Left lung (tissue), 4 donors: ENCODE measurements at regions not wholly inside any gene's neighbourhood (a gene's known extent, or its start where the extent isn't known, plus 50 kb on each side); places are given as distances from the start of the nearest gene placed in this dataset.

Experiments
- ATAC-seq: fragments of 200-7000 bp; cut with Tn5 transposase; one replicate; pipeline ENCODE4 v1.9.1; 2020; ENCODE audit warnings: moderate library complexity
- DNase-seq, 4 donors: peaks; one replicate each; pipeline ENCODE4 v3.0.0-alpha.2; 2013 to 2020
- H3K27ac ChIP-seq, 2 donors: fragments of 200-600 bp; sonication (generic) in 1 of 2; one replicate each; pipeline versions ENCODE4 v1.5.0 to v1.8.0; 2020 to 2021
- H3K27me3 ChIP-seq, 2 donors: fragments of 200-600 bp; sonication (generic) in 1 of 2; one replicate each; pipeline versions ENCODE4 v1.5.0 to v1.8.0; 2020 to 2021
- H3K36me3 ChIP-seq, 2 donors: fragments of 200-600 bp; sonication (generic) in 1 of 2; one replicate each; pipeline versions ENCODE4 v1.5.0 to v1.8.0; 2020 to 2021
- H3K4me1 ChIP-seq, 2 donors: fragments of 200-600 bp; one replicate each; pipeline ENCODE4 v1.8.0; 2021
- H3K4me3 ChIP-seq, 2 donors: fragments of 200-600 bp; sonication (generic) in 1 of 2; one replicate each; pipeline versions ENCODE4 v1.5.0 to v1.8.0; 2020 to 2021; ENCODE audit warnings: mild to moderate bottlenecking in 1 of 2
- H3K9me3 ChIP-seq, 2 donors: fragments of 200-600 bp; sonication (generic) in 1 of 2; one replicate each; pipeline versions ENCODE4 v1.5.0 to v1.8.0; 2020 to 2021
- intact Hi-C, 2 donors: fragments of 100-400 bp; cut with DNase I; formaldehyde crosslinking; loops; one replicate each; pipeline versions ENCODE4 v1.11.2 to v1.14.2; 2022
- TF ChIP-seq, protein P1 (sequence below), 2 donors: fragments of 200-600 bp; sonication (generic) in 1 of 2; IDR thresholded peaks; one replicate each; pipeline versions ENCODE4 v1.5.0 to v1.8.0; 2021; ENCODE audit warnings: antibody characterized with exemption in 2 of 2
- donor health status: DM: no; HTN: yes; CAD: no.
- donor health status: DM: no; HTN: no; CAD: no.

DNA sequence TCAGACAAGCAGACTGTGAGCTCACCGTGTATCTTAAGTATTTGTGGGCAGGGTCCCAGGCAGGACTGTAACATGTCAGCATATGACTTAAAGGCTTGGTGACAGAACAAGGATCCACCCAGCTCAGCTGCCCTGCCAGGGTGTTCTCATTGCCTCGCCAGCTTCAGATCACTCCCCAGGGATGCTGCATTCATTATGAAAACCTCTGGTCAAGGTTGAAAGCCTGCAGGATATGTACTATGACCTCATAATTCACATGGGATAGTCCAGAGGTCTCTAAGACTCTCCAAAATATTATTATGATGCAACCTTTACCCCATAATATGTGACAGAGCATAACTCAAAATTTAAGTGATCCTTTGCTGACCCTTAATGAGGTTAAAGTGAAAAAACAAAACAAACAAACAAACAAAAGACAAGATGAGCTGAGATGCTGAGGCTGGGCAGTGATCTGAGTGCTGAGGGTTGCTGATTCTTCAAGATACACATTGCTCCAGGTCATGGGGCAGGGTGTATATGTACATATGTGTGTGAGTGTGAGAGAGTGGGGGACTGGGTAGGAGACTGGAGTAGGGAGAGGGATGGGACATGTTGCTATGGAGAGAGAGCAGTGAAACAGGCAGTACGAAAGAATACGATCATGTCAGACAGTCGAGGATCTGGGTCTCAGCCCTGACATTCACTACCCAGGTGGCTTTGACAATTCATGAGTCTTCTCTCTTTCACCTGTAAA lies 98.8 kb upstream of the DUSP10 start:
- H3K27ac ChIP-seq: no peak overlapping the region
- intact Hi-C loops: no loop called here

DNA sequence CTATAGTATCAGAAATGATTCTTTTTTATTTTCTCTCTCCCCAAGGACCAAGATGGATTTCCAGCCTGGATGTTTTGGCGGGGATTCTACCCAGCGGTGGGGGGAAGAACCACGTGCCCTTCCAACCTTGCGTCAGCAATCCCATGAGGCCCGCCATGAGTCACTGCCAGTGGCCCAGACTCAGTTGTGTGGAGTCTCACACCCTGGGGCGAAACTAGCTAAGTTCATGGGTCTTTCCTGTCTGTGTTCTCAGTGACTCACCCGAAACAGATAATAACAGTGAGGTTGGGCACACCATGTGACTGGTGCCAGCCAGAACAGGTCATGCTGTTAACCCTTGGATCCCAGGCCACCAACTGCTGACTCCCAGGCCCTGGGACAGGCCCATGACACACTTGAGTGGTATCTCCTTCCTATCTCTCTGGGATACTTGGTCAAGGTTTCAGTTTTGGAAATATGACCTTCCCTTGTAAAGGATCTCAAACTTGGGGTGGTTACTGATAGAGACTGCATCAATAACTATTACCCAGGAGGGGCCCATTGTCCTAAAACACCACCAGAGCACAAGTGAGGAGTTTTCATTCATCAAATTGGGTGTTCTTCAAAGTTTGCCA lies 98.0 kb upstream of the DUSP10 start:
- no peak overlapping the region for H3K27ac ChIP-seq
- H3K36me3 ChIP-seq: no peaks in the 10 kb centered on the region
- ATAC-seq (peak; percentile 62), DNase-seq (peak in 1 of 4 donors; percentile 44)
- H3K9me3 ChIP-seq: no peaks in the 10 kb centered on the region
- no peak overlapping the region for H3K4me3 ChIP-seq
- no peaks in the 10 kb centered on the region for H3K27me3 ChIP-seq
- TF ChIP-seq, protein P1, sequence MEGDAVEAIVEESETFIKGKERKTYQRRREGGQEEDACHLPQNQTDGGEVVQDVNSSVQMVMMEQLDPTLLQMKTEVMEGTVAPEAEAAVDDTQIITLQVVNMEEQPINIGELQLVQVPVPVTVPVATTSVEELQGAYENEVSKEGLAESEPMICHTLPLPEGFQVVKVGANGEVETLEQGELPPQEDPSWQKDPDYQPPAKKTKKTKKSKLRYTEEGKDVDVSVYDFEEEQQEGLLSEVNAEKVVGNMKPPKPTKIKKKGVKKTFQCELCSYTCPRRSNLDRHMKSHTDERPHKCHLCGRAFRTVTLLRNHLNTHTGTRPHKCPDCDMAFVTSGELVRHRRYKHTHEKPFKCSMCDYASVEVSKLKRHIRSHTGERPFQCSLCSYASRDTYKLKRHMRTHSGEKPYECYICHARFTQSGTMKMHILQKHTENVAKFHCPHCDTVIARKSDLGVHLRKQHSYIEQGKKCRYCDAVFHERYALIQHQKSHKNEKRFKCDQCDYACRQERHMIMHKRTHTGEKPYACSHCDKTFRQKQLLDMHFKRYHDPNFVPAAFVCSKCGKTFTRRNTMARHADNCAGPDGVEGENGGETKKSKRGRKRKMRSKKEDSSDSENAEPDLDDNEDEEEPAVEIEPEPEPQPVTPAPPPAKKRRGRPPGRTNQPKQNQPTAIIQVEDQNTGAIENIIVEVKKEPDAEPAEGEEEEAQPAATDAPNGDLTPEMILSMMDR (IDR thresholded peaks at IDR 0.05): no peak
- H3K4me1 ChIP-seq: peaks cover 0 to 10% of the 10 kb centered on the region in 2 donors
- intact Hi-C loops: no loop called here

More for the DNA sequence above, 98.8 kb upstream of the DUSP10 start:
- Histone ChIP-seq H3K9me3 (no peaks in the 10 kb centered on the region), H3K36me3 (no peaks in the 10 kb centered on the region), H3K4me3 (no peak overlapping the region), H3K27me3 (no peaks in the 10 kb centered on the region), H3K4me1 (peaks cover 0 to 10% of the 10 kb centered on the region in 2 donors)
- TF ChIP-seq, protein P1 (IDR thresholded peaks at IDR 0.05): no peak
- ATAC-seq (peak; percentile 40), DNase-seq (peak in 2 of 4 donors; percentile 47 to 62)

DNA sequence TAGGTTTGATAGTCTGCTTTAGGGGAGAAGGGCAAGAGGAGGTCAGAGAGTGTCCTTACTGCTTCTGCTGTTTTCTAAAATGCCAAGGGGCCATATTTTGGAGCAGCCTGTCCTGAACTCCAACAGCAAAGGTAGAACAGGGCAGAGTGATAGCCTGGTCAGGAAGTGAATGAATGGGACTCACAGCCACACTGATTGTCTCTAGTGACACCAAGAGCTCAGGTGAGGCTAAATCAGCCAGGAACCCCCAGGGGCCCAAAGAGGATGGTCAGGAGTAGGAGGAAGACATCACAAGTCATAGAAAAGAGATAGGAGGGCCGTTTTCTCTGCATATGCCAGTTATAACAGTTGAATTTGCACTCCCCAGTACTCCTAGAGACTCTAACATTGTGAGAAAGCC lies 97.4 kb upstream of the DUSP10 start:
- no peaks in the 10 kb centered on the region for H3K36me3 ChIP-seq
- H3K4me3 ChIP-seq: no peak overlapping the region
- DNase-seq (no peak), ATAC-seq (no peak)
- no peaks in the 10 kb centered on the region for H3K9me3 ChIP-seq
- intact Hi-C loops: no loop called here
- TF ChIP-seq, protein P1 (IDR thresholded peaks at IDR 0.05): no peak
- no peaks in the 10 kb centered on the region for H3K27me3 ChIP-seq
- peaks cover 0 to 10% of the 10 kb centered on the region in 2 donors for H3K4me1 ChIP-seq
- H3K27ac ChIP-seq: no peak overlapping the region

DNA sequence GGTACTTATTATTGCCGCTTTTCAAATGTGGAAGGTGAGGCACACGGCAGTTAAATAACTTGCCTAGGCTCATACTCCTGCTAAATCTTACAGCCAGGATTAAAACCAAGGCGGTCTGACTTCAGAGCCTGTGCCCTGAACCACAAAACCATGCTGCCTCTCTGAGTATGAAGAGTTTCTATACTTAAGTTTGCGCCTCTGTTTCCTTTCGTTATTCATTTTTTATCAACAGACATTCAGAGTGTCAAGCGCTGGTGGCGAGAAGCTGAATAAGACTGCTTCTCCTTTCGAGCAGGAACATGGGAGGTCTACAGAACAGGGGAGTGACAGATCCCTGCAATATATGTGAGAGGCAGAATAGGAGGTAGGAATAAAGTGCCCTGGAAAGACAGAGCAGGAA lies 96.0 kb upstream of the DUSP10 start:
- H3K27ac ChIP-seq: no peak overlapping the region
- TF ChIP-seq, protein P1 (IDR thresholded peaks at IDR 0.05): no peak
- peaks cover 0 to 10% of the 10 kb centered on the region in 2 donors for H3K4me1 ChIP-seq
- H3K9me3 ChIP-seq: no peaks in the 10 kb centered on the region
- DNase-seq (no peak), ATAC-seq (no peak)
- no peaks in the 10 kb centered on the region for H3K36me3 ChIP-seq
- intact Hi-C loops: no loop called here
- H3K27me3 ChIP-seq: no peaks in the 10 kb centered on the region
- no peak overlapping the region for H3K4me3 ChIP-seq

DNA sequence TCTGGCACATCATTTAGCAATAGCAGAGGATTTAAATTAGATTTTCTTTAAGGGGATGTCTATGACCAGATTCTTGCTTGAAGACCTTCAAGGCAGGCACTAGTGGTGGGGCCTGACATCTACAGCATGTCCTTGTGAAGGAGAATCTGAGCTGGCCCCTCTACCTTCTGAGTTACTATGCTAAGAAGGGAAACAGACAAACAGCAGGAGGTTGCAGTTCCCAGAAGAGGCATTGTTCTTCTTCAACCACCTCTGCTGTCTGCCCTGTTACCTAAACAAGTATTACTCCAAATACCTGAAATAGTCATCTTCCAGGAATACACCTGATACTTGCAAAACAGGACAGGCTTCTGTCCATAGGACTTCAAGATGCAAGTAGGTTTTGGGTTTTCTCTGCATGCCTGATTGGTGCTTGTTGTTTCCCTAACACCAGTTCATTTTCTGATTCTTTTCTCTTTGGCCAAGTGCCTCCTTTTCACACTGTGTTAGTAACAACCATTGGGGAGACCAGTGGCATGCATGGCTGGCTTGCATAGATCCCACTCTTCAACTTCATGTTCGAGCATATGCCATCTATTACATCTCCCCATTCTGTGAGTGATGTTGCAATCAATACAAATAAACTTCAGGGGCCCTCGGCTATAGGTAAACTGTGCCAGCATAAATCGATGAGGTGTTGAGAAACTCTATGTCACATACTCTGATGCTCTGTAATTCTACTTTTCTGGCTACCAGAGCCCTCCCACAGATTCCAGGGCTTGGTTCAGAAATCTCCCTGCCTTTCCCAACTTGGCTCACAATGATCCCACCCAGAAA lies 93.0 kb upstream of the DUSP10 start:
- Histone ChIP-seq H3K36me3 (no peaks in the 10 kb centered on the region), H3K27me3 (no peaks in the 10 kb centered on the region), H3K9me3 (no peaks in the 10 kb centered on the region), H3K27ac (no peak overlapping the region), H3K4me1 (no peaks in the 10 kb centered on the region), H3K4me3 (no peak overlapping the region)
- no peak for ATAC-seq
- TF ChIP-seq, protein P1 (IDR thresholded peaks at IDR 0.05): no peak
- intact Hi-C loops: no loop called here
- no peak for DNase-seq
